ENCODE measurements at regions not wholly inside any gene's neighbourhood (a gene's known extent, or its start where the extent isn't known, plus 50 kb on each side); places are given as distances from the start of the nearest gene placed in this dataset.

DNA sequence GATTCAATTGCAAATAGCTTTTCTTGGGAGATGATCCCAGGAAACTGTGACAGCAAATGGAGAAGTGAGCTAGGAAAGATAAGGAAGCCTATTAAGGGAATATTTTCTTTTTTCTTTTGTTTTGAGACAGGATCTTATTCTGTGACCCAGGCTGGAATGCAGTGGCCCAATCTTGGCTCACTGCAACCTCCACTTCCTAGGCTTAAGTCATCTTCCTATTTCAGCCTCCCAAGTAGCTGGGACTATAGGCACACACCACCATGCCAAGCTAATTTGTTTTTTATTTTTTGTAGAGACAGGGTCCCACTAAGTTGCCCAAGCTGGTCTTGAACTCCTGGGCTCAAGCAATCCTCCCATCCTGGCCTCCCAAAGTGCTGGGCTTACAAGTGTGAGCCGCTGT is 433.7 kb downstream of the RPS6KC1 start:
- TF ChIP-seq, protein P1, sequence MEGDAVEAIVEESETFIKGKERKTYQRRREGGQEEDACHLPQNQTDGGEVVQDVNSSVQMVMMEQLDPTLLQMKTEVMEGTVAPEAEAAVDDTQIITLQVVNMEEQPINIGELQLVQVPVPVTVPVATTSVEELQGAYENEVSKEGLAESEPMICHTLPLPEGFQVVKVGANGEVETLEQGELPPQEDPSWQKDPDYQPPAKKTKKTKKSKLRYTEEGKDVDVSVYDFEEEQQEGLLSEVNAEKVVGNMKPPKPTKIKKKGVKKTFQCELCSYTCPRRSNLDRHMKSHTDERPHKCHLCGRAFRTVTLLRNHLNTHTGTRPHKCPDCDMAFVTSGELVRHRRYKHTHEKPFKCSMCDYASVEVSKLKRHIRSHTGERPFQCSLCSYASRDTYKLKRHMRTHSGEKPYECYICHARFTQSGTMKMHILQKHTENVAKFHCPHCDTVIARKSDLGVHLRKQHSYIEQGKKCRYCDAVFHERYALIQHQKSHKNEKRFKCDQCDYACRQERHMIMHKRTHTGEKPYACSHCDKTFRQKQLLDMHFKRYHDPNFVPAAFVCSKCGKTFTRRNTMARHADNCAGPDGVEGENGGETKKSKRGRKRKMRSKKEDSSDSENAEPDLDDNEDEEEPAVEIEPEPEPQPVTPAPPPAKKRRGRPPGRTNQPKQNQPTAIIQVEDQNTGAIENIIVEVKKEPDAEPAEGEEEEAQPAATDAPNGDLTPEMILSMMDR (IDR thresholded peaks at IDR 0.05; ENCODE audit: low read depth, low read length): no peak
- no peak for DNase-seq (ENCODE audit: extremely low read depth, low read depth)

DNA sequence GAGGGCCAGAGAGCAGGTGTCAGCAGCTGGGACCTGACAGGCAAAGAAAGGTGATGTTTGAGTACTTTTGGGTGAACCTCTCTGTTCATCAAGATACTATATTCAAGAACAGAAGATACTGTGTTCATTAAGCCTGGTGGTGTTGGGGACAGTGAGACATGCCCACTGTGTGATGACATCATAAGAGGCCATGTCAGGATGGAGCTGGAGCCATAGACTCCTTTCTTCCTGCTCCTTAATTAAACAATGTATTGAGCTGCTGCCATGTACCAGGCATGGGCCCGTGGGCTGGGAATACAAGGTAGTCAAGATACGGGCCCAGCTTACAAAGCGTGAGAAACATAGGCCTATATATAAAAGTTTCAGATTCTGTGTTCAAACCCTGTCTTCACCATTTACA is 435.4 kb downstream of the RPS6KC1 start:
- TF ChIP-seq, protein P1 (IDR thresholded peaks at IDR 0.05; ENCODE audit: low read depth, low read length): no peak
- DNase-seq (ENCODE audit: extremely low read depth, low read depth): no peak

DNA sequence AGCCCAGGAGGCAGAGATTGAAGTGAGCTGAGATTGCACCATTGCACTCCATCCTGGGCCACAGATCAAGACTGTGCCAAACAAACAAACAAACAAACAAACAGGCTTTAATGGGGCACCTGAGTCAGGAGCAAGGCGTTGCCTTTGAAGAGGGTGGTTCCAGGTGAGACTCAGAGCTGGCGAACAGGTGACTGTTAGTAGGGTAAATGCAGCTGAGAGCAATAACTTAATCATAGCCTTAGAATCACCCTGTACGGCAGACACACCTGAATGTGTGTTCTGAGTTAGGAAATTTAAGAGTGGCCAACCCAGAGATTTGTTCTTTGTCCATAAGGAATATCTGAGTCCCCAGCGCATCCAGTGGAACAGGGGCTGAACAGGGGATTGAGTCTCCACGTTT is 440.4 kb downstream of the RPS6KC1 start:
- TF ChIP-seq, protein P1 (IDR thresholded peaks at IDR 0.05; ENCODE audit: low read depth, low read length): no peak

DNA sequence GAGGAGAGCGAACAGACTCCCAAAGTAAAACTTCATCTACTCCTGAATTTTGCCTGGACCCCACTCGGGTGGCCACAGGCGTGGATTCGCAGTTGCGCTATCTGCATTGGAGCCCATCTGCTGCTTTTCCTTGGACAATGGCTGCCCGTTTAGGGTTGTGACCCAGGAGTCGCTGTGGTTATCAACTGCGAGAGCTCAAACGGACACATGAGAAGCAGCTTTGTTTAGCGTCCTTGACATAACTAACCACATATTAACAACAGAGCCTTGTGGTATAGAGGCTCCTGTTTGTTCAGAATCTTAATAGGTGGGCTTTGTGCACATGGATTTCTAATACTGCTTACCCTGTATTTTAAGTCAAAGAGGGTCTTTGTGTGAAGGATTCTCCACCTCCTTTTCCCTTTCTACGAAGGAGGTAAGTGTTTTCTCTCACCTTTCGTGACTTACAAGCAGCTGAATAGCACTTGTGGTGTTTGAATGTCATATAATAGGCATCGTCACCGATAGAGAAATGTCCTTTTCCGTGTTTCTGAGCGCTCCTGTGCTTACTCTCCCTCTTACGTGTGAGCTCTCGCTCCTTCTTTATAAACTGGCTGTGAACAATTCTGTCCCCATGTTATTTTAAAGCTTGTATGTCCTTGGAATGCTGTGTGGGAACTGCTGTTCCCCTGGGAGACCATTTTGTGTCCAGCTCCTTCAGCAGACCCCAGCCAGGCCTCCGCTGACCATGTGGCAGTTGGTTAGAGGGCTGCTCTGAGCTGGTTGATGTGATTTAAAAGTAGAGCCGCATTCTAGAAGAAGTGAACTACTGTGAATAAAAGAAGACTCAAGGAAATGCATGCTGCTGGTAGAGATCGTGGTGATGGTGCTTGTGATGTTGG is 441.4 kb downstream of the RPS6KC1 start:
- TF ChIP-seq, protein P1 (IDR thresholded peaks at IDR 0.05; ENCODE audit: low read depth, low read length): no peak
- no peak for DNase-seq (ENCODE audit: extremely low read depth, low read depth)

More for the DNA sequence above, 440.4 kb downstream of the RPS6KC1 start:
- no peak for DNase-seq (ENCODE audit: extremely low read depth, low read depth)

DNA sequence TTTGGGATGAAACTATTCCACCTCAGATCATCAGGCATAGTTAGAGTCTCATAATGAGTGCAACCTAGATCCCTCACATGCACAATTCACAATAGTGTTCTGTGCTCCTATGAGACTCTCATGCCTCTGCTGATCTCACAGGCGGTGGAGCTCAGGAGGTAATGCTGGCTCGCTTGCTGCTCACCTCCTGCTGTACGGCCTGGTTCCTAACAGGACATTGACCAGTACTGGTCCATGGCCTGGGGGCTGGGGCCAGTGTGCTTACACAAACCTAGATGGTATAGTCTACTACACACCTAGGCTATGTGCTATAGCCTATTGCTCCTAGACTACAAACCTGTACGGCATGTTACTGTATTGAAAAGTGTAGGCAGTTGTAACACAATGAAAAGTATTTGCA is 448.4 kb downstream of the RPS6KC1 start:
- TF ChIP-seq, protein P1 (IDR thresholded peaks at IDR 0.05; ENCODE audit: low read depth, low read length): no peak
- no peak for DNase-seq (ENCODE audit: extremely low read depth, low read depth)

DNA sequence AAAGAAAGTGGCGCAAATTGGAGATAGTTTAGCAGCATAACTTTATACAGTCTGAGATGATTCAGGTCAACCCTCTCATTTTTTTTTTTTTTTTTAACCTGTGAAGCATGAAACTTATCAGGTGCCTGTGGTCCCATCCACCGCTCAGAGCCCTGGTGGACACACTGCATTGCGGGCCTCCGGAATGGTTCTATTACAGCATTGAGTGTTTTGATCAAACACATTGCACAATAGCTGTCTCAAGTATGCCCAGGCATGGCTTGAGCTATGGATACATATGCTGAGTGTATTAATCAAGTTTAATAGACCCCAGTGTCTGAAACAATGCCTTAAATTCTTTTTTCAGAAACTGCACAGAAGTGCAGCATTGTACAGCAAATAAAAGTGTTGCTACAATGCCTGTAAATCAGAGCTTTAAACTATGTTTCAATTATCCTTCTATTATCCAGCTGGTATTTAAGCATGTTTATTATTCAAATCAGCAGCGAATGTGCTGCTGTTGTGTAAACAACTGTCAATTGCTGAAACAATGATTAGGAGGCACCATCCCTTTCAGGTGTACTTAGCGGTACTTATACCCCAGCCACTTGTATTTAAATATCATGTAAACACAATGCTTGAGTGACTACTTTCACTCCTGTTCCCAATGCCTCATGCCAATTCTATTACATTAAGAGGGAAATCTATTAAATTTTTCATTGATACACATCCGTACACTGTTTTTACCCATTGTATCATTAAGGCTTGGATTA is 456.6 kb downstream of the RPS6KC1 start:
- no peak for DNase-seq (ENCODE audit: extremely low read depth, low read depth)
- TF ChIP-seq, protein P1 (IDR thresholded peaks at IDR 0.05; ENCODE audit: low read depth, low read length): no peak

DNA sequence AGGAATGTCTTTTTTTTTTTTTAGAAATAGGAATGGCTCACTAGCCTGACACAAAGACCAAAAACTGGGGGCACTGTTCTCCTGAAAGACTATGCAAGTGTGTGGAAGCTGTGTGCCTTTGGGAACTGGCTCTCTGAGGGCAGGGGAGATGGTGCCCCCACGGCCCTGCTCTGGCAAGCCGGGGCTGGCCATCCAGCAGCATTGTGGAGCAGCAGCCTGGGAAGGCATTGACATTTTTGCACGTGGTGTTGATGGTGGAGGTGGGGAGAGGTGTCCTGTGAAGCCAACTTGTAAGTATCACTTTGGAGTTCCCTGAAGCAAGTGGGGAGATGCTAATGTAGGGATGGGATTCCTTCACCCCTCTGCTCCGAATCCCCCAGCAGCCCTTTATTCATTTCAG is 460.1 kb downstream of the RPS6KC1 start:
- no peak for DNase-seq (ENCODE audit: extremely low read depth, low read depth)
- TF ChIP-seq, protein P1 (IDR thresholded peaks at IDR 0.05; ENCODE audit: low read depth, low read length): no peak

Data from AG09319 (cell line).